BJ (cell line): ENCODE measurements at regions not wholly inside any gene's neighbourhood (a gene's known extent, or its start where the extent isn't known, plus 50 kb on each side); places are given as distances from the start of the nearest gene placed in this dataset.

ENCODE experiments used
- CTCF ChIA-PET: fragments of 350-600 bp; formaldehyde crosslinking; extraction: SDS; loops from one replicate; lab custom pipeline; 2021; ENCODE audit warnings: antibody characterized with exemption, inconsistent platforms; lab: Yijun Ruan, JAX
- POLR2A ChIA-PET: fragments of 300-600 bp; sonication (Branson Sonifier 250); formaldehyde crosslinking; extraction: SDS; loops from one replicate; lab custom pipeline; 2021; ENCODE audit warnings: antibody characterized with exemption; lab: Charles Lee
- DNase-seq: peaks from one replicate; pipeline ENCODE4 v3.0.0-alpha.2; 2011; ENCODE audit warnings: low read depth
- H3K27me3 ChIP-seq: 2 replicates; pipeline ENCODE4 v1.6.0; 2011; ENCODE audit warnings: low read length; ENCODE audit not compliant: control insufficient read depth, insufficient read depth
- H3K36me3 ChIP-seq: 2 replicates; pipeline ENCODE4 v1.5.1; 2011; ENCODE audit warnings: low read length; ENCODE audit not compliant: control insufficient read depth, insufficient read depth
- H3K4me3 ChIP-seq: 2 replicates; pipeline ENCODE4 v1.5.1; 2011; ENCODE audit warnings: low read depth, mild to moderate bottlenecking, control low read depth, low read length
- TF ChIP-seq, protein P1 (sequence below): IDR thresholded peaks from 2 replicates; pipeline ENCODE4 v1.5.1; 2011; ENCODE audit warnings: low read depth, mild to moderate bottlenecking, control low read depth, inconsistent platforms, low read length, moderate library complexity; ENCODE audit not compliant: insufficient read depth

DNA sequence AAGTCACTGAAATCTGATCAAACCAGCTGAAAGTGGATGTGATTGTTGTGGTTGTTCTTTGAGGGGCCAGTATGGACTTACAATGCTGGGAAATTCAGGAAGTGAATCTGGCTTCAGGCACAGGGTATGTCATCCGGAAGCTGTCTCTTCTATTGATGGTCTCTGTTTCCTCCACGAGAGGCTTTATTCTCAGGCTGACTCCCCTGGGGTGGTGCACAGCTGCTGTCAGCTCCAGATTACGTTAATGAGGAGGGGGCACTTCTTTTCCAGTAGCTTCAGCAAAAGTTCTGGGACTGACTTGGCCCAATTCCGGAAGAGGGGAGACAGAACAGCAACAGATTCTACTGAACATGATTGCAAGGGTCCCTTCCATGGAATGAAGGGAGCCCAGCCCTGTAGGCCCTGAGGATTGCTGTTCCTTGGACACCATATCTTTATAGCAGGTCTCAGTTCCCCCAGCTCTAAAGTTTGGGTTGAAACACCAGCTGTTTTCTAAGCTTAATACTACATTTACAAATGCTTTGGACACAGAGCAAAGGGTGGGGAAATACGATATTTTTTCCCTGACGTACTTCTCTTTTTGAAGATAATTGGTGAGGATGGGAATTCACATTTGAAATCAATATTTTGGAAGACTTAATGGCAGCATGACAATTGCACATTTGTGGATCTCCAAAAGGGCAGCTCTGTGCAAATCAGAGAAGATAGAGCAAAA lies 400.9 kb downstream of the TSN start:
- ChIA-PET CTCF (interaction anchor here (0.7 kb wide), 1 partner anchor 224 kb away, joined by 3 read pairs; no protein-coding TSS in a partner anchor), POLR2A (no interaction called here)
- Histone ChIP-seq H3K36me3 (no peaks in the 10 kb centered on the region), H3K4me3 (no peak overlapping the region), H3K27me3 (no peaks in the 10 kb centered on the region)
- DNase-seq = no peak
- TF ChIP-seq, protein P1, sequence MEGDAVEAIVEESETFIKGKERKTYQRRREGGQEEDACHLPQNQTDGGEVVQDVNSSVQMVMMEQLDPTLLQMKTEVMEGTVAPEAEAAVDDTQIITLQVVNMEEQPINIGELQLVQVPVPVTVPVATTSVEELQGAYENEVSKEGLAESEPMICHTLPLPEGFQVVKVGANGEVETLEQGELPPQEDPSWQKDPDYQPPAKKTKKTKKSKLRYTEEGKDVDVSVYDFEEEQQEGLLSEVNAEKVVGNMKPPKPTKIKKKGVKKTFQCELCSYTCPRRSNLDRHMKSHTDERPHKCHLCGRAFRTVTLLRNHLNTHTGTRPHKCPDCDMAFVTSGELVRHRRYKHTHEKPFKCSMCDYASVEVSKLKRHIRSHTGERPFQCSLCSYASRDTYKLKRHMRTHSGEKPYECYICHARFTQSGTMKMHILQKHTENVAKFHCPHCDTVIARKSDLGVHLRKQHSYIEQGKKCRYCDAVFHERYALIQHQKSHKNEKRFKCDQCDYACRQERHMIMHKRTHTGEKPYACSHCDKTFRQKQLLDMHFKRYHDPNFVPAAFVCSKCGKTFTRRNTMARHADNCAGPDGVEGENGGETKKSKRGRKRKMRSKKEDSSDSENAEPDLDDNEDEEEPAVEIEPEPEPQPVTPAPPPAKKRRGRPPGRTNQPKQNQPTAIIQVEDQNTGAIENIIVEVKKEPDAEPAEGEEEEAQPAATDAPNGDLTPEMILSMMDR = no peak

DNA sequence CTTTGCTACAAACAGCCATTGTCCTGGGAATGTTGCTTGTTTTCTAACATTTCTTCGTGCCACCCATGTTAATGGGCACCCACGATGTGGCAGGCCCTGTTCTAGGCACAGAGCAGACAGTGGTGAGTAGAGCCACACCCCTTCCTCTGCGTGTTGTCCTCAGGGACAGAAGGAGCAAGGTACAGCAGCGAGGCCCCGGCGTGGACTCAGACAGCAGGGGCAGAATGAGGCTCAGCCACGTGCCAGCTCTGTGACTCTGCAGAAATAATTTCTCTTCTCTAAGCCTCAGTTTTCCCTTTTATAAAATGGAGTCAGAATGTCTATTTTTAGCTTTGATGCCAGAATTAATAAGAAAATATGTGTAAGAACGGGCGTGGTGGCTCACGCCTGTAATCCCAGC lies 401.7 kb downstream of the TSN start:
- no peak for DNase-seq
- Histone ChIP-seq H3K4me3 (no peak overlapping the region), H3K36me3 (no peaks in the 10 kb centered on the region), H3K27me3 (no peaks in the 10 kb centered on the region)
- ChIA-PET CTCF (no interaction called here), POLR2A (no interaction called here)
- TF ChIP-seq, protein P1 = no peak

DNA sequence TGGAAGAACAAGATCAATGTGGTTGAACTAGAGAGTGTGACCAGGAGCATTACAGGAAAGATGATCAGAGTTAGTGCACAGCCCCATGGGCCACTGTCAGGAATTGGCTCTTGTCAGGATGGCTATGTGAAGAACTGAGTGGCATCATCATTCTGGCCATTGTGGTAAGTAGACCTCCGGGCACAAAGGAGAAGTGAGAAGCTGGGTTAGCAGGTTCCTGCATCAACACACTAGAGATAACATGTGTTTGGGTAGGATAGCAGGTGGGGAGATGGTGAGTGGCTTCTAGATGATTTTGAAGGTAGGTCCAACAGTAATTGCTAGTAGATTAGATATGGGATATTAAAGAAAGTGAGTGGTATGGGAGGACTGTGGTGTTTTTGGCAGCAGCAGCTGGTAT lies 408.2 kb downstream of the TSN start:
- H3K36me3 ChIP-seq = no peaks in the 10 kb centered on the region
- no peak for DNase-seq
- TF ChIP-seq, protein P1 = no peak
- CTCF ChIA-PET = interaction anchor here (1.1 to 1.5 kb wide), 2 partner anchors 27 kb away, joined by 3 read pairs; no protein-coding TSS in a partner anchor
- H3K4me3 ChIP-seq = no peak overlapping the region
- no peaks in the 10 kb centered on the region for H3K27me3 ChIP-seq
- POLR2A ChIA-PET = no interaction called here

DNA sequence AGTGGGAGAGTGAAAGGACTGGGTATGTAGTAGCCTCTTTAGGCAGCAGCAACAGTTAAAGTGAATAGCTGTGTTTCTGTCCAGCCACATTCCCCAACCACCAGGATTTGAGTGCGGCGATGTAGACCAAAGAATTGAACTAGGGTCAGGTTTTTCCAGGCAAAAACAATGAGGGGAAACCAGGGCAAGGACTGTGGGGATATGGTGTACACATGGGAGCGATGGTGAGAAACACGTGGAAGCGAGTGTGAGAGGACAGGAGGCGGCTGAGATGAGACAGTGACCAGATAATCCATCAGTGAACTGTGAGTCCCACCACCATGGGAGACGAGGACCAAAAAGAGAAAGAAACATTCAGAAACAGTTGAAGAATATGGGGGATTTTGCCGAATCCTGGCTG lies 409.5 kb downstream of the TSN start:
- POLR2A ChIA-PET = interaction anchor here (0.6 kb wide), 1 partner anchor 36 kb away, joined by 4 read pairs; no protein-coding TSS in a partner anchor
- CTCF ChIA-PET = interaction anchor here (1.5 kb wide), 1 partner anchor 28 kb away, joined by 3 read pairs; no protein-coding TSS in a partner anchor
- no peaks in the 10 kb centered on the region for H3K27me3 ChIP-seq

GRCh38 chr2:122166820-122167219 lies 411.4 kb downstream of the TSN start:
- no peak for DNase-seq
- ChIA-PET POLR2A (no interaction called here), CTCF (interaction anchor here (1.9 kb wide), 1 partner anchor 191 kb away, joined by 5 read pairs; no protein-coding TSS in a partner anchor)
- TF ChIP-seq, protein P1 = no peak
- no peaks in the 10 kb centered on the region for H3K27me3 ChIP-seq
- H3K36me3 ChIP-seq = no peaks in the 10 kb centered on the region
- H3K4me3 ChIP-seq = no peak overlapping the region

More for the DNA sequence above, 409.5 kb downstream of the TSN start:
- no peaks in the 10 kb centered on the region for H3K36me3 ChIP-seq
- TF ChIP-seq, protein P1 = no peak
- no peak overlapping the region for H3K4me3 ChIP-seq
- no peak for DNase-seq
